Esophagus muscularis mucosa (tissue), 3 donors: ENCODE measurements at regions not wholly inside any gene's neighbourhood (a gene's known extent, or its start where the extent isn't known, plus 50 kb on each side); places are given as distances from the start of the nearest gene placed in this dataset.

Experiments used
- POLR2A ChIP-seq: fragments of 450-650 bp; IDR thresholded peaks from one replicate; pipeline ENCODE4 v1.6.1; 2017; ENCODE audit warnings: antibody characterized with exemption, moderate library complexity, mild to moderate bottlenecking, low read depth
- POLR2AphosphoS5 ChIP-seq, 2 donors: sonication (generic); formaldehyde crosslinking; IDR thresholded peaks; one replicate each; pipeline ENCODE4 v1.6.1; 2017; ENCODE audit warnings: antibody characterized with exemption in 2 of 2
- TF ChIP-seq, protein P1 (sequence below), 3 experiments: fragments of 200-600 bp in 2 of 3; fragments of 450-650 bp in 1 of 3; sonication (generic) in 2 of 3; IDR thresholded peaks; one replicate each; pipeline ENCODE4 v1.5.1; 2017 to 2019; ENCODE audit warnings: antibody characterized with exemption in 3 of 3, mild to moderate bottlenecking in 2 of 3, moderate library complexity in 1 of 3

DNA sequence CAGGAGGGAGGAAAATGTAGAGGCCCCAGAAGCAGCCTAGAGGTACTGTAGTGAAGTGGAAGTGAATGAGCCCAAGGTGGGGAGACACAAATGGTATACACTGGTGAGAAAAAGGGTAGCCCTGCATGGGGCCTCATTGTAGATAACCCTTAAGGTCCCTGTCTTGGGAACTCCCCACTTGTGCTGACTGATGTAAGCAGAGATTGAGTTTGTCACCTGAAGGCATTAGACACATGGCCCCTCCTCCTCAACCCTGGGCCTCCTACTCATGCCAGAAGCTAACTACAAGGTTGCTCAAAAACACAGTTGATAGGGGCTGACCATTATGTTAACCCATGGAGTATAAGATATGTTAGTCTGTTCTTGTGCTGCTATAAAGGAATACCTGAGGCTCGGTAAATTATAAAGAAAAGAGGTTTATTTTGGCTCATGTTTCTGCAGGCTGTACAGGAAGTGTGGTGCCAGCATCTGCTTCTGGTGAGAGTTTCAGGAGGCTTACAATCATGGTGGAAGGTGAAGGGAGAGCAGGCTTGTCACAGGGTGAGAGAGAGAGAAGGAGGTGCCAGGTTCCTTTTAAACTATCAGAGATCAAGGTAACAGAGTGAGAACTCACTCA lies 84.6 kb upstream of the RNU6-1 start:
- TF ChIP-seq POLR2AphosphoS5 (IDR thresholded peaks at IDR 0.05) (no peak), POLR2A (no peak)
- TF ChIP-seq, protein P1, sequence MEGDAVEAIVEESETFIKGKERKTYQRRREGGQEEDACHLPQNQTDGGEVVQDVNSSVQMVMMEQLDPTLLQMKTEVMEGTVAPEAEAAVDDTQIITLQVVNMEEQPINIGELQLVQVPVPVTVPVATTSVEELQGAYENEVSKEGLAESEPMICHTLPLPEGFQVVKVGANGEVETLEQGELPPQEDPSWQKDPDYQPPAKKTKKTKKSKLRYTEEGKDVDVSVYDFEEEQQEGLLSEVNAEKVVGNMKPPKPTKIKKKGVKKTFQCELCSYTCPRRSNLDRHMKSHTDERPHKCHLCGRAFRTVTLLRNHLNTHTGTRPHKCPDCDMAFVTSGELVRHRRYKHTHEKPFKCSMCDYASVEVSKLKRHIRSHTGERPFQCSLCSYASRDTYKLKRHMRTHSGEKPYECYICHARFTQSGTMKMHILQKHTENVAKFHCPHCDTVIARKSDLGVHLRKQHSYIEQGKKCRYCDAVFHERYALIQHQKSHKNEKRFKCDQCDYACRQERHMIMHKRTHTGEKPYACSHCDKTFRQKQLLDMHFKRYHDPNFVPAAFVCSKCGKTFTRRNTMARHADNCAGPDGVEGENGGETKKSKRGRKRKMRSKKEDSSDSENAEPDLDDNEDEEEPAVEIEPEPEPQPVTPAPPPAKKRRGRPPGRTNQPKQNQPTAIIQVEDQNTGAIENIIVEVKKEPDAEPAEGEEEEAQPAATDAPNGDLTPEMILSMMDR (IDR thresholded peaks at IDR 0.05), result no peak
